NCI-H146 treated with DMSO at 0.1 percent for 48 hours (cell line): ENCODE measurements at regions not wholly inside any gene's neighbourhood (a gene's known extent, or its start where the extent isn't known, plus 50 kb on each side); places are given as distances from the start of the nearest gene placed in this dataset.
"Not testable (repeated sequence)": the region's sequence is repeated elsewhere in the genome, so short reads cannot be mapped to it uniquely, and the experiment has no call there.

ENCODE experiments used
- DNase-seq: peaks from one replicate; lab custom pipeline; 2025; ENCODE audit not compliant: unreplicated experiment; lab: John Stamatoyannopoulos, UW

DNA sequence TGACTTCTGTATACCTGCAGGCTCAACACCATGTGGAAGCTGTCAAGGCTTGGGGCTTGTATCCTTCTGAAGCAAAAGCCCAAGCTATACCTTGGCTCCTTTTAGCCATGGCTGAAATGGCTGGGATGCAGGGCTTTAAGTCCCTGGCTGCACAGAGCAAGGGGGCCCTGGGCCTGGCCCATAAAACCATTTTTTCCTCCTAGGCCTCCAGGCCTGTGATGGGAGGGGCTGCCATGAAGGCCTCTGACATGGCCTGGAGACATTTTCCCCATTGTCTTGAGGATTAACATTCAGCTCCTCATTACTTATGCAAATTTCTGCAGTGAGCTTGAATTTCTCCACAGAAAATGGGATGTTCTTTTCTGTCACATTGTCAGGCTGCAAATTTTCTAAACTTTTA lies 878.0 kb upstream of the SOX11 start:
- DNase-seq, result not testable (repeated sequence)

GRCh38 chr2:4827836-4828235 lies 864.3 kb upstream of the SOX11 start:
- no peak for DNase-seq

GRCh38 chr2:4828682-4829374 lies 863.4 kb upstream of the SOX11 start:
- no peak for DNase-seq

DNA sequence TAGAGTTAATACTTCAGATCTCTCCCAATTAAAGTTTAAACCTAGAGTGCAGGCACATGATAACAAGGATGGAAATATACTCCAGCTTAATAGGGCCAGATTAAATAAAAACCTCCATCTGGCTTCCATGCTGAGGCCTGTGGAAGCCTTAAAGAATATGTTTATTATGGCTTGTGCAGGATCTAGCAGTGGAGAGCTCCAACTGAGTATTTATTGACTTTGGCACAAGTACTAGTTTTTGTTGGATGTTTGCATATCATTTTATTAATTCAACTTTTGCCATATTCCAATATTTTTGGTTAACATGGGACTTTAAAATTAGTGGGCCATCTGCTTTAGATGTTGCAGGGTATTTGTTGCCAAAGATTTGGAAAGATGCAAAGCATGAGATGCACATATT lies 860.4 kb upstream of the SOX11 start:
- no peak for DNase-seq

DNA sequence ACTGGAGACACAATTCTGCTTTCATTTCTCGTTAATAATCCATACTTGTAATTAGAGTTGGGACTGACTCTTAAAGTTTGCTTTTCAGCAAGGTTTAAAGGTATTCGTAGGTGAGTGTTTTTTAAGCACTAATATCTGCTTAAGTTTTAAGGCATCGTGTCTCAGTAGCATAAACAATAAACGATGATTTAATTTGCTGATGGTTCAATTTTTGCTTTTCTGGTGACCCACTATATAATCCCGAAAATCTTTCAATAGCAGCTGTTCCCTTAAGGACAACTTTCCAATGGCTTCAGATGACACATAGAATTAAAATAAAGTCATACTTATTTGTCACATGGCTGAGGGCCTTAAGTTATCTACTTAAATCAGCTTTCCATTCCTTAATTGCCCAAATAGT lies 859.5 kb upstream of the SOX11 start:
- DNase-seq, result no peak

- no peak for DNase-seq
Observed at GRCh38 chr2:4838626-4839025, 853.6 kb upstream of the SOX11 start.

DNA sequence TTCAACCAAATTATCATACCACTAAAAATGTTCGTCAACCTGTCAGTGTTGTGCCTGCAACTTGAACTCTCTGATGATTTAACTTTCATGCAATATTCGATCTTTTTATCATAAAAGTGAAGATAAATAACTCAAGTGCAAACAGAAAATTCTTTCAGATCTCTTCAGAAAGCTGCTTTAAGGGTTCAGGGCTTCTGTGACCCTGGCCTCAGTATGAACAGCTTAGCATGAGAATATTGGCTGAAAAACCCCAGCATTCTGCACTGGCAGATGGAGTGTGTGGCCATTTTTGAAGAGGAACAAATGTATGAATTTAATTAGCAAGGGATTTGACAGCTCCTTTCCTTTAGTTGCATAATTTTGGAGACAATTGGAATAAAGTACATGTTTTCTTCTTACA lies 851.4 kb upstream of the SOX11 start:
- DNase-seq, result no peak

DNA sequence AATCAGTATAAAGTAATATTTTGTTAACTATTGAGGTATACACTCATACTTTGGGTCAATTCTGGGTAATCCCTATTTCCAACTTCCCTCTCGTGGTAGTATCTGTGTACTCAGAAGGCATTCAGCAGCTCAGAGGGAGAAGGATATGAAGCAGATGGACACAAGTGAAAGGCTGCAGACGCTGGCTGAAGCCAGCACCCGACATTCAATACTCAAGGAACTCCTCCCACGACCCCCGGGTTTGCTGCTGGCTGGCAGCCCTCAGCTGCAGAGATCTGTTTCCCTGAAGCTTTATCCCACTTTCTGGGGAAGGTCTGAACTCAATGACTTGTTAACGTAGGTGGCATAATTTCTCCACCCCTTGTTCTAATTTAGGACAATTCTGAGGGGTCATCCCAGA lies 847.3 kb upstream of the SOX11 start:
- DNase-seq, result no peak

- DNase-seq, result no peak
Observed at GRCh38 chr2:4862031-4862430, 830.2 kb upstream of the SOX11 start.

DNA sequence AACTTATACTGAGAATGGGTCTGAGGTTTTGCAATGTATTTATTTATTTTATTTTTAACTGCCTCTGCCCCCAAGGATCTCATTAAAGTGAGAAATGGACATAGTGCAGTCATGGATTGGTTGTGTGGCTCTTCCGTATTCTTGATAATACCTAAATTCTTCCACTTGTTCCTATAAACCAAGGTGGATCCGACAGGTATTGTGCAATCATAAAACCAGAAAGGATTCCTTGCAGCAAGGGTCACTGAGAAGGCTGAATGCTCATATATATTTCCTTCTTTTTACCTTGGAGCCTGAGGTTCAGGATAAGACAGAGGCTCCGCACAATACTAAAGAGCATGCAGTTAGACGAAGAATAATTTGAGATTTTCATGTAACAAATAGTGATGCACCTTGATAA lies 826.0 kb upstream of the SOX11 start:
- no peak for DNase-seq

- no peak for DNase-seq
Observed at GRCh38 chr2:4868466-4868865, 823.7 kb upstream of the SOX11 start.

- no peak for DNase-seq
Observed at GRCh38 chr2:4869154-4869553, 823.0 kb upstream of the SOX11 start.

GRCh38 chr2:4873364-4873763 lies 818.8 kb upstream of the SOX11 start:
- no peak for DNase-seq

- DNase-seq, result no peak
Observed at GRCh38 chr2:4873876-4874593, 818.1 kb upstream of the SOX11 start.

GRCh38 chr2:4882421-4882820 lies 809.8 kb upstream of the SOX11 start:
- DNase-seq, result no peak

DNA sequence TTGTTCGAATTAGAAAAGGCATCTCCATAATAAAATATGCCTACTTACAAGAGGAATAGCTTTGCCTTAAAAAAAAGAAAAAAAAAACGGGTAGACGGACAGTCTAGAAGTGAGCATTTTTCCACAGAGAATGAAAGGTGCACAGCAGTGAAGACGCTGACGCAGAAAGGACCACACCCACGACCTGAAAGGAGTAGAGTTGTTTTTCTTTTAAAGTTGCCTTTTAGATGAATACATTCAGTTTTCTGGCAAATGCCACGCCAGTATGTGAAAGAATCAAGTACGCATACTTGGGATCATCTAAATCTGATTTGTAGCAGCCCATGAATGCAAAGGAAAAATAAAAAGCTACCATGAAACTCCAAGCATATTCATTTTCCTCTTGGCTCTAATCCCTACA lies 809.2 kb upstream of the SOX11 start:
- DNase-seq, result no peak

DNA sequence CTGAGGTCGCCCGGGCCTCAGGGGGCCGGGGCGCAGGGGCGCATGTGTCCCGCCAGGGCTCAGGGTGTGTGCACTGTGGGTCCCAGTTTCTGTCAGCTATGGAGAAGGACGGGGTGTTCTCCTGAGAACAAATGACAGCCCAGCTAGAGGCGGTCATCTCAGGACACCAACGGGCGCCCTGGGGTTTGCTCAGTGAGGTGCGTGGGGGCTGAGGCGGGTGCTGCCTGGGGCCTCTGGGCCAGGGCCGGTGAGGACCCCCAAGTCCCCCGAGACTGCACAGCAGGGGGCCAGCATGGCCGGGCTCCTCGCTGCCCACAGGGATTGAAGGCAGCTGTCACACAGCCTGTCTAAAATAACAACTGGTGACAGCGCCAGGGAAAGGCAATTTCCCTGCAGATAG lies 808.8 kb upstream of the SOX11 start:
- DNase-seq, result no peak

DNA sequence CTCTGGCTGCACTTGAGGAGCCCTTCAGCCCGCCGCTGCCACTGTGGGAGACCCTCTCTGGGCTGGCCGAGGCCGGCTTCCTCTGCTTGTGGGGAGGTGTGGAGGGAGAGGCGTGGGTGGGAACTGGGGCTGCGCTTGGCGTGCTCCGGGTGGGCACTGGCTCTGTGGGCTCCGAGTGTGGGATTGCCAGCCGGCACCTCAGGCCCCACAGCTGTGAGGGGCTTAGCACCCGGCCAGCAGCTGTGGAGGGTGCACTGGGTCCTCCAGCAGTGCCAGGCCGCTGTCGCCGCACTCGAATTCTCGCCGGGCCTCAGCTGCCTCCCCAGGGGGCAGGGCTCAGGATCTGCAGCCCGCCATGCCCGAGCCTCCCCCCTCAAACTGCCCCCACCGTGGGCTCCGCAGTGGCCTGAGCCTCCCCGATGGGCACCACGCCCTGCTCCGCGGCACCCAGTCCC lies 808.0 kb upstream of the SOX11 start:
- no peak for DNase-seq

DNA sequence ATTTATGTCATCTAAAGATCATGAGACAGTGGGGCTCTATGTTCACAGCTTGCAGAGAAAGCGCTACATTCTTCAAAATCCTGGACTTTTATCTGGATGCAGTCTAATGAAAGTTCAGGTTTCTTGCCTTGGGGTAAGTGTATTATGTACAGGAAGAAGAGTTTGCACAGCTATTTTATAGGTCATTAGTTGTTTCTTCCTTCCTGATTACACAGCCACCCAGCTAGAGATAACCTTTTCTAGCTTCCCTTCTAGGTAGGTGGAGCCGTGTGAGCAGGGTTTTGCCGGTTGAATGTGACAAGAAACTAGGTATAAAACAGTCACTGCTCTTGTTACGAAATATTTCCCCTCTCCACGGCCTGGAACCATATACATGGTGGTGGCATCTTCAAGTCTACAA lies 800.8 kb upstream of the SOX11 start:
- DNase-seq, result no peak

DNA sequence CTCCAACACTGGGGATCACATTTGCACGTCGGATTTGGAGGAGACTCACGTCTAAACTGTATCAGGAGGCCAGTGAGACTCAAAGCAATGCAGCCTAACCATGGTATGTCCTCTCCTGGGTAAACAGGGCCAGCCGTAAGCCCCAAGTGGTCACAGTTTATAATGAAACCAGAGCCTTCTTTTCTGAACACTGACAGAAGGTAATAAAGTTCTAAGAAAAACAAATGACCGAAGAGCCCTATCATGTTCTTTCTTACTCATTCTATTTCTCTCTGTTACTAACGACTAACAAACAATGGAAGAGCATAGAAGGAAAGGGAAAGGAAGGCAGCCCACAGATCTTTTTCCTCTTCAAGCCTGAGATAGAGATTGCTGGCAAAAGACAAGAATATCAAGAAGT lies 796.8 kb upstream of the SOX11 start:
- DNase-seq, result no peak

DNA sequence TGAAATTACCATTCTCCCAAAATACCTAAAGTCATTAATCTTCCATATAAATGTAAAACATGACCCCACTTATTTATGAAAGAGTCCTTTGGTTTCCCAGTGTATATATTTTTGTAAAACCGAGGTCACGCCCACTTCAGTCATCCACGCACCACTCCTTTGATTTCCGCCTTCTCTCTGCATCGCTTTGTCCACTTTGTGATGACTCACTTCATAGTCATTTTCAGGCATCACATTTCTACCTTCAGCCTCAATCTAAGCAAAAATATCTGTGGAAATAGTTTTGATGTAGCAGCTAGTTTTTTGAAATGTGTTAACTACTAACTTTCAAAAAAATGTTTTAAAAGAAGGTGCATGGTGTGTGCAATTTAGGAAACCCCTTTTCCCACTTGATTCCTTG lies 793.5 kb upstream of the SOX11 start:
- no peak for DNase-seq

- DNase-seq, result no peak
Observed at GRCh38 chr2:4900242-4900641, 791.9 kb upstream of the SOX11 start.
